Loucy (cell line): ENCODE measurements at regions not wholly inside any gene's neighbourhood (a gene's known extent, or its start where the extent isn't known, plus 50 kb on each side); places are given as distances from the start of the nearest gene placed in this dataset.

Source experiments
- H2AFZ ChIP-seq: fragments of 200-600 bp; sonication (generic); 2 replicates; pipeline ENCODE4 v1.6.0; 2016; ENCODE audit warnings: antibody characterized with exemption, mild to moderate bottlenecking, low read length, moderate library complexity
- H3F3A ChIP-seq: fragments of 200-600 bp; 2 replicates; pipeline ENCODE4 v1.6.0; 2016; ENCODE audit warnings: antibody characterized with exemption, low read depth, mild to moderate bottlenecking
- H3K27me3 ChIP-seq: fragments of 200-600 bp; sonication (generic); 2 replicates; pipeline ENCODE4 v1.6.1; 2014; ENCODE audit warnings: low read length, mild to moderate bottlenecking; ENCODE audit not compliant: insufficient read depth, poor library complexity, severe bottlenecking
- H3K36me3 ChIP-seq: fragments of 200-600 bp; sonication (generic); 2 replicates; pipeline ENCODE4 v1.6.1; 2016; ENCODE audit warnings: low read length; ENCODE audit not compliant: insufficient read depth
- H3K4me1 ChIP-seq: fragments of 200-600 bp; sonication (generic); 2 replicates; pipeline ENCODE4 v1.5.1; 2014; ENCODE audit warnings: low read length, mild to moderate bottlenecking; ENCODE audit not compliant: insufficient read depth, poor library complexity, severe bottlenecking
- H3K4me2 ChIP-seq: fragments of 200-600 bp; sonication (generic); 2 replicates; pipeline ENCODE4 v1.6.0; 2014; ENCODE audit warnings: antibody characterized with exemption, low read length, low read depth, mild to moderate bottlenecking; ENCODE audit not compliant: poor library complexity, severe bottlenecking
- H3K4me3 ChIP-seq: fragments of 200-600 bp; sonication (generic); 2 replicates; pipeline ENCODE4 v1.5.1; 2014; ENCODE audit warnings: low read length, mild to moderate bottlenecking, mixed read lengths; ENCODE audit not compliant: poor library complexity, severe bottlenecking
- H3K79me2 ChIP-seq: fragments of 200-600 bp; sonication (generic); 2 replicates; pipeline ENCODE4 v1.6.1; 2014; ENCODE audit warnings: low read length; ENCODE audit not compliant: insufficient read depth
- H3K9ac ChIP-seq: fragments of 200-600 bp; sonication (generic); 2 replicates; pipeline ENCODE4 v1.6.0; 2014; ENCODE audit warnings: mild to moderate bottlenecking, low read depth, low read length, moderate library complexity; ENCODE audit not compliant: poor library complexity, severe bottlenecking
- H3K9me2 ChIP-seq: fragments of 200-600 bp; sonication (generic); replicated peaks from 2 replicates; pipeline ENCODE4 v1.6.1; 2016; ENCODE audit warnings: low read depth, low read length, mixed read lengths
- H3K9me3 ChIP-seq: fragments of 200-600 bp; sonication (generic); 2 replicates; pipeline ENCODE4 v1.6.1; 2014; ENCODE audit warnings: mild to moderate bottlenecking, antibody characterized with exemption, low read length, low read depth; ENCODE audit not compliant: insufficient read depth
- H4K20me1 ChIP-seq: fragments of 200-600 bp; sonication (generic); 2 replicates; pipeline ENCODE4 v1.6.0; 2014; ENCODE audit warnings: antibody characterized with exemption, low read length, mild to moderate bottlenecking; ENCODE audit not compliant: insufficient read depth, poor library complexity, severe bottlenecking
- EZH2phosphoT487 ChIP-seq: fragments of 200-600 bp; IDR thresholded peaks from 2 replicates; pipeline ENCODE4 v1.6.1; 2018; ENCODE audit warnings: antibody characterized with exemption, mild to moderate bottlenecking, moderate library complexity, borderline replicate concordance
- TF ChIP-seq, protein P1 (sequence below): fragments of 200-600 bp; sonication (generic); conservative IDR thresholded peaks from 2 replicates; pipeline ENCODE4 v1.5.1; 2014; ENCODE audit warnings: mild to moderate bottlenecking, antibody characterized with exemption, low read length

DNA sequence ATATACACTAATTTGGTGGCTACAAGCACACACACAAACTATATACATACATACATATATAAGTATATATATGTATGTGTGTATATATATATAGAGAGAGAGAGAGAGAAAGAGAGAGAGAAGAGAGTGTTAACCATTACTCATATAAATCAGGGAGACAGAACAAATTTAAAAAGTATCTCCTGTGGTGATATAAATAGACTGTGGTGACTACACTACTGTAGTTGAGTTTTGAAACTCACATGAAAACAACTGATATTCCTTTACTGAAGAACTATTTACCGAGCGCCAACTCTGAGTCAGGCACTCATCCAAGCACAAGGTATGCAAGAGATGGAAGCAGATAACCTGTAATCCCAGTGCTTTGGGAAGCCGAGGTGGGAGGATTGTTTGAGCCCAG, 67.3 kb upstream of the ANO6 start:
- H4K20me1 ChIP-seq = no peaks in the 10 kb centered on the region
- no peaks in the 10 kb centered on the region for H3F3A ChIP-seq
- no peaks in the 10 kb centered on the region for H3K4me1 ChIP-seq
- no peak overlapping the region for H2AFZ ChIP-seq
- peaks cover 4% of the 10 kb centered on the region for H3K27me3 ChIP-seq
- no peaks in the 10 kb centered on the region for H3K9me2 ChIP-seq
- H3K36me3 ChIP-seq = no peaks in the 10 kb centered on the region
- no peak overlapping the region for H3K4me2 ChIP-seq
- H3K4me3 ChIP-seq = no peak overlapping the region
- H3K9me3 ChIP-seq = peaks cover 4% of the 10 kb centered on the region; the same call in 1 of the 2 replicates
- no peak overlapping the region for H3K9ac ChIP-seq
- H3K79me2 ChIP-seq = no peaks in the 10 kb centered on the region
- TF ChIP-seq EZH2phosphoT487 = no peak
- TF ChIP-seq, protein P1, sequence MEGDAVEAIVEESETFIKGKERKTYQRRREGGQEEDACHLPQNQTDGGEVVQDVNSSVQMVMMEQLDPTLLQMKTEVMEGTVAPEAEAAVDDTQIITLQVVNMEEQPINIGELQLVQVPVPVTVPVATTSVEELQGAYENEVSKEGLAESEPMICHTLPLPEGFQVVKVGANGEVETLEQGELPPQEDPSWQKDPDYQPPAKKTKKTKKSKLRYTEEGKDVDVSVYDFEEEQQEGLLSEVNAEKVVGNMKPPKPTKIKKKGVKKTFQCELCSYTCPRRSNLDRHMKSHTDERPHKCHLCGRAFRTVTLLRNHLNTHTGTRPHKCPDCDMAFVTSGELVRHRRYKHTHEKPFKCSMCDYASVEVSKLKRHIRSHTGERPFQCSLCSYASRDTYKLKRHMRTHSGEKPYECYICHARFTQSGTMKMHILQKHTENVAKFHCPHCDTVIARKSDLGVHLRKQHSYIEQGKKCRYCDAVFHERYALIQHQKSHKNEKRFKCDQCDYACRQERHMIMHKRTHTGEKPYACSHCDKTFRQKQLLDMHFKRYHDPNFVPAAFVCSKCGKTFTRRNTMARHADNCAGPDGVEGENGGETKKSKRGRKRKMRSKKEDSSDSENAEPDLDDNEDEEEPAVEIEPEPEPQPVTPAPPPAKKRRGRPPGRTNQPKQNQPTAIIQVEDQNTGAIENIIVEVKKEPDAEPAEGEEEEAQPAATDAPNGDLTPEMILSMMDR = no peak

GRCh38 chr12:45165284-45165683, 50.6 kb upstream of the ANO6 start:
- Histone ChIP-seq H3K36me3 (no peaks in the 10 kb centered on the region), H3K9me3 (no peaks in the 10 kb centered on the region), H3K4me2 (no peak overlapping the region), H3K9me2 (no peaks in the 10 kb centered on the region), H3K9ac (no peak overlapping the region), H3K79me2 (no peaks in the 10 kb centered on the region), H2AFZ (no peak overlapping the region), H3F3A (no peaks in the 10 kb centered on the region), H4K20me1 (no peaks in the 10 kb centered on the region), H3K4me3 (no peak overlapping the region), H3K27me3 (no peaks in the 10 kb centered on the region), H3K4me1 (no peaks in the 10 kb centered on the region)
- no peak for TF ChIP-seq EZH2phosphoT487
- TF ChIP-seq, protein P1 = no peak

- H2AFZ ChIP-seq = no peak overlapping the region
- TF ChIP-seq, protein P1 = no peak
- no peak for TF ChIP-seq EZH2phosphoT487
- H3K79me2 ChIP-seq = no peaks in the 10 kb centered on the region
- H3K4me2 ChIP-seq = no peak overlapping the region
- H3K4me3 ChIP-seq = no peak overlapping the region
- no peaks in the 10 kb centered on the region for H3F3A ChIP-seq
- no peaks in the 10 kb centered on the region for H4K20me1 ChIP-seq
- no peaks in the 10 kb centered on the region for H3K9me3 ChIP-seq
- no peaks in the 10 kb centered on the region for H3K36me3 ChIP-seq
- no peaks in the 10 kb centered on the region for H3K9me2 ChIP-seq
- no peak overlapping the region for H3K9ac ChIP-seq
- no peaks in the 10 kb centered on the region for H3K27me3 ChIP-seq
- no peaks in the 10 kb centered on the region for H3K4me1 ChIP-seq
Observed at GRCh38 chr12:45166056-45166455, 49.8 kb upstream of the ANO6 start.
